H1 (cell line): ENCODE measurements at regions not wholly inside any gene's neighbourhood (a gene's known extent, or its start where the extent isn't known, plus 50 kb on each side); places are given as distances from the start of the nearest gene placed in this dataset.

Experiments used
- CBX8 ChIP-seq: fragments of 300-800, 300-1000 bp; sonication (generic); IDR thresholded peaks from 2 replicates; pipeline ENCODE4 v1.7.1; 2016; ENCODE audit warnings: low read depth, low read length, borderline replicate concordance
- RXRA ChIP-seq: IDR thresholded peaks from 2 replicates; pipeline ENCODE4 v1.6.1; 2011; ENCODE audit warnings: low read depth, mild to moderate bottlenecking, low read length, moderate library complexity; ENCODE audit not compliant: insufficient read depth

- TF ChIP-seq CBX8 (no peak), RXRA (no peak)
Observed at GRCh38 chr1:238457610-238458009, 566.9 kb upstream of the ZP4 start (continued).
